Sigmoid colon (tissue), 4 donors: ENCODE measurements at regions not wholly inside any gene's neighbourhood (a gene's known extent, or its start where the extent isn't known, plus 50 kb on each side); places are given as distances from the start of the nearest gene placed in this dataset.

ENCODE experiments used
- POLR2A ChIP-seq, 2 donors: fragments of 450-650 bp; IDR thresholded peaks; one replicate each; pipeline ENCODE4 v1.6.1; 2016; ENCODE audit warnings: antibody characterized with exemption in 2 of 2, mild to moderate bottlenecking in 2 of 2, moderate library complexity in 2 of 2
- POLR2AphosphoS5 ChIP-seq, 4 donors: sonication (generic); formaldehyde crosslinking; IDR thresholded peaks; one replicate each; pipeline ENCODE4 v1.6.1; 2017; ENCODE audit warnings: antibody characterized with exemption in 4 of 4
- TF ChIP-seq, protein P1 (sequence below), 4 experiments: fragments of 450-650 bp in 3 of 4; fragments of 200-600 bp in 1 of 4; IDR thresholded peaks; one replicate each; pipeline ENCODE4 v1.5.1; 2016 to 2019; ENCODE audit warnings: antibody characterized with exemption in 4 of 4, mild to moderate bottlenecking in 3 of 4, moderate library complexity in 2 of 4

DNA sequence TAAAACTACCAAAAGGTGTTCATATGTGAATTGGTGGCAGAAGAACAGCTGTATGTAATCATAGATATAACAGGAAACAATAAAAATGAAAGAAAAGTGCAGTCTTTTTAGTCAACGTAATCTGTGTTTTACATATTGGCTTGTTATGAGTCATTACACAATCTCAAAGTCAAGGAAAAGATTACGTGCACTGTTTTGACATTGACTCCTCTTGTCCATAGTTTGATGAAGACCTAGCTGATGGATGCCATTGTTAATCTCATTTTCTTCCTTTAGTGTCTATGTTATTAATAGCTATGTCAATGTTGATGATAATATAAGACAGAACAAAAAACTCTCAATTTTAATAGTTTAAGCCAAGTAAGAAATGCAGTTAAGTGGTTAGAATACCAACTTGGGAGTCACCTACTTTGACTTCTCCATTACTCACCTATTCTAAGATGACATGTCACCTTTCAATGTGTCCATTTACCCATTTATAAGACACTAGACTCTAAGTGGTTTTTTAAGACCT is 84.5 kb upstream of the SAMSN1 start:
- TF ChIP-seq POLR2AphosphoS5 (IDR thresholded peaks at IDR 0.05), result no peak
- no peak for TF ChIP-seq POLR2A (IDR thresholded peaks at IDR 0.05)
- TF ChIP-seq, protein P1, sequence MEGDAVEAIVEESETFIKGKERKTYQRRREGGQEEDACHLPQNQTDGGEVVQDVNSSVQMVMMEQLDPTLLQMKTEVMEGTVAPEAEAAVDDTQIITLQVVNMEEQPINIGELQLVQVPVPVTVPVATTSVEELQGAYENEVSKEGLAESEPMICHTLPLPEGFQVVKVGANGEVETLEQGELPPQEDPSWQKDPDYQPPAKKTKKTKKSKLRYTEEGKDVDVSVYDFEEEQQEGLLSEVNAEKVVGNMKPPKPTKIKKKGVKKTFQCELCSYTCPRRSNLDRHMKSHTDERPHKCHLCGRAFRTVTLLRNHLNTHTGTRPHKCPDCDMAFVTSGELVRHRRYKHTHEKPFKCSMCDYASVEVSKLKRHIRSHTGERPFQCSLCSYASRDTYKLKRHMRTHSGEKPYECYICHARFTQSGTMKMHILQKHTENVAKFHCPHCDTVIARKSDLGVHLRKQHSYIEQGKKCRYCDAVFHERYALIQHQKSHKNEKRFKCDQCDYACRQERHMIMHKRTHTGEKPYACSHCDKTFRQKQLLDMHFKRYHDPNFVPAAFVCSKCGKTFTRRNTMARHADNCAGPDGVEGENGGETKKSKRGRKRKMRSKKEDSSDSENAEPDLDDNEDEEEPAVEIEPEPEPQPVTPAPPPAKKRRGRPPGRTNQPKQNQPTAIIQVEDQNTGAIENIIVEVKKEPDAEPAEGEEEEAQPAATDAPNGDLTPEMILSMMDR (IDR thresholded peaks at IDR 0.05), result no peak
